SK-N-SH (cell line): ENCODE measurements at regions not wholly inside any gene's neighbourhood (a gene's known extent, or its start where the extent isn't known, plus 50 kb on each side); places are given as distances from the start of the nearest gene placed in this dataset.

Source experiments
- CHD2 ChIP-seq: fragments of 150-350 bp; IDR thresholded peaks from 2 replicates; pipeline ENCODE4 v1.6.1; 2018; ENCODE audit warnings: low read length; ENCODE audit not compliant: partially characterized antibody
- EZH2phosphoT487 ChIP-seq: fragments of 200-600 bp; sonication (generic); IDR thresholded peaks from 2 replicates; pipeline ENCODE4 v1.6.1; 2017; ENCODE audit warnings: low read depth, mixed run types, mild to moderate bottlenecking, antibody characterized with exemption, moderate library complexity, borderline replicate concordance
- GATA2 ChIP-seq: sonication (generic); formaldehyde crosslinking; IDR thresholded peaks from 2 replicates; pipeline ENCODE4 v1.5.0; 2020; ENCODE audit warnings: mild to moderate bottlenecking, missing genetic modification reagents
- MEF2A ChIP-seq: IDR thresholded peaks from 2 replicates; pipeline ENCODE4 v1.4.0; 2012; ENCODE audit warnings: low read depth, borderline replicate concordance
- SIN3A ChIP-seq: IDR thresholded peaks from 2 replicates; pipeline ENCODE4 v1.6.1; 2012; ENCODE audit warnings: low read depth, mild to moderate bottlenecking, low read length, moderate library complexity, borderline replicate concordance
- TF ChIP-seq, protein P1 (sequence below): fragments of 200-600 bp; sonication (generic); IDR thresholded peaks from 2 replicates; pipeline ENCODE4 v1.6.1; 2017; ENCODE audit warnings: antibody characterized with exemption, mild to moderate bottlenecking, moderate library complexity

DNA sequence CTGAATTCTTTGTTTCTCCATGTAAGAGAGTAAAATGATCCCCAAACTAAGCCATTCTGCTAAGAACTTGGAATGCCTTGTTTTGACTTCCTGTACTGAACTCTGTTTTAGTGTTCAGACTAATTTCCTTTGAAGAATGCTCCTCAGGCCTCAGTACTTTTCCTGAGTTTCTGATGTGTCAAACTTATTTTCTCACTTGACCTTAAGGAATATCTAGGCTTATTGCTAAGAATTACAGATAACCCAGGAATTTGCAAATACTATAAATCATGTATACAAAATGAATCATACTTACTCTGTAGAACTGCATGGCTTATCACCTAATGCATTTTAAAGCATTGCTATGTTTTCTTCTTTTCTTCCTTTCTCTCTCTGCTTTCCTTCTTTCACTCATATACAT, 93.1 kb upstream of the PKP2 start:
- TF ChIP-seq, protein P1, sequence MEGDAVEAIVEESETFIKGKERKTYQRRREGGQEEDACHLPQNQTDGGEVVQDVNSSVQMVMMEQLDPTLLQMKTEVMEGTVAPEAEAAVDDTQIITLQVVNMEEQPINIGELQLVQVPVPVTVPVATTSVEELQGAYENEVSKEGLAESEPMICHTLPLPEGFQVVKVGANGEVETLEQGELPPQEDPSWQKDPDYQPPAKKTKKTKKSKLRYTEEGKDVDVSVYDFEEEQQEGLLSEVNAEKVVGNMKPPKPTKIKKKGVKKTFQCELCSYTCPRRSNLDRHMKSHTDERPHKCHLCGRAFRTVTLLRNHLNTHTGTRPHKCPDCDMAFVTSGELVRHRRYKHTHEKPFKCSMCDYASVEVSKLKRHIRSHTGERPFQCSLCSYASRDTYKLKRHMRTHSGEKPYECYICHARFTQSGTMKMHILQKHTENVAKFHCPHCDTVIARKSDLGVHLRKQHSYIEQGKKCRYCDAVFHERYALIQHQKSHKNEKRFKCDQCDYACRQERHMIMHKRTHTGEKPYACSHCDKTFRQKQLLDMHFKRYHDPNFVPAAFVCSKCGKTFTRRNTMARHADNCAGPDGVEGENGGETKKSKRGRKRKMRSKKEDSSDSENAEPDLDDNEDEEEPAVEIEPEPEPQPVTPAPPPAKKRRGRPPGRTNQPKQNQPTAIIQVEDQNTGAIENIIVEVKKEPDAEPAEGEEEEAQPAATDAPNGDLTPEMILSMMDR: no peak
- TF ChIP-seq EZH2phosphoT487 (no peak), MEF2A (no peak), GATA2 (CRISPR knock-in tag) (no peak), CHD2 (no peak), SIN3A (no peak)
